GM06990 (cell line): ENCODE measurements at regions not wholly inside any gene's neighbourhood (a gene's known extent, or its start where the extent isn't known, plus 50 kb on each side); places are given as distances from the start of the nearest gene placed in this dataset.

Experiments
- DNase-seq: peaks from one replicate; pipeline ENCODE4 v3.0.0-alpha.2; 2011; ENCODE audit not compliant: insufficient read length; ENCODE audit errors: extremely low read depth
- H3K27me3 ChIP-seq: replicated peaks from 2 replicates; pipeline ENCODE4 v1.6.0; 2011; ENCODE audit warnings: low read length; ENCODE audit not compliant: control insufficient read depth, insufficient read depth
- H3K36me3 ChIP-seq: 2 replicates; pipeline ENCODE4 v1.5.1; 2011; ENCODE audit warnings: low read length; ENCODE audit not compliant: control insufficient read depth, insufficient read depth
- H3K4me3 ChIP-seq: replicated peaks from 2 replicates; pipeline ENCODE4 v1.5.1; 2011; ENCODE audit warnings: low read depth, mild to moderate bottlenecking, control low read depth, low read length
- TF ChIP-seq, protein P1 (sequence below): IDR thresholded peaks from 2 replicates; pipeline ENCODE4 v1.5.1; 2011; ENCODE audit warnings: low read length, control low read depth, mild to moderate bottlenecking, inconsistent platforms; ENCODE audit not compliant: insufficient read depth, poor library complexity, severe bottlenecking

DNA sequence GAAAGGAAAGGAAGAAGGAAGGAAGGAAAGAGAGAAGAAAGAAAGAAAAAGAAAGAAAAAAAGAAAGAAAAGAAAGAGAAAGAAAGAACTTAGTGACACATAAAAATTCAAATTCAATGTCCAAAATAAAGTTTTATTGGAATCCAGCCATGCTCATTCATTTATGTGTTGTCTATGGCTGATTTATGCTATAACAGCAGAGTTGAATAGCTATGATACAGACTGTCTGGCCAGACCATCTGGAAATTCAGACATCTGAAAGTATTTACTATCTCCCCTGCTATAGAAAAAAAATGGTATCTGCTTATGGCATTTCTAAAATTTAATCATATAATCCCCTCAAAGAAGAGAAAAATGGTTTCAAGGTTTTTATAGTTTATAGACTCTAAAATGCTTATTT is 79.4 kb upstream of the RRP15 start:
- no peak overlapping the region for H3K4me3 ChIP-seq
- no peak for DNase-seq
- H3K36me3 ChIP-seq = no peaks in the 10 kb centered on the region
- TF ChIP-seq, protein P1, sequence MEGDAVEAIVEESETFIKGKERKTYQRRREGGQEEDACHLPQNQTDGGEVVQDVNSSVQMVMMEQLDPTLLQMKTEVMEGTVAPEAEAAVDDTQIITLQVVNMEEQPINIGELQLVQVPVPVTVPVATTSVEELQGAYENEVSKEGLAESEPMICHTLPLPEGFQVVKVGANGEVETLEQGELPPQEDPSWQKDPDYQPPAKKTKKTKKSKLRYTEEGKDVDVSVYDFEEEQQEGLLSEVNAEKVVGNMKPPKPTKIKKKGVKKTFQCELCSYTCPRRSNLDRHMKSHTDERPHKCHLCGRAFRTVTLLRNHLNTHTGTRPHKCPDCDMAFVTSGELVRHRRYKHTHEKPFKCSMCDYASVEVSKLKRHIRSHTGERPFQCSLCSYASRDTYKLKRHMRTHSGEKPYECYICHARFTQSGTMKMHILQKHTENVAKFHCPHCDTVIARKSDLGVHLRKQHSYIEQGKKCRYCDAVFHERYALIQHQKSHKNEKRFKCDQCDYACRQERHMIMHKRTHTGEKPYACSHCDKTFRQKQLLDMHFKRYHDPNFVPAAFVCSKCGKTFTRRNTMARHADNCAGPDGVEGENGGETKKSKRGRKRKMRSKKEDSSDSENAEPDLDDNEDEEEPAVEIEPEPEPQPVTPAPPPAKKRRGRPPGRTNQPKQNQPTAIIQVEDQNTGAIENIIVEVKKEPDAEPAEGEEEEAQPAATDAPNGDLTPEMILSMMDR = no peak
- no peaks in the 10 kb centered on the region for H3K27me3 ChIP-seq

DNA sequence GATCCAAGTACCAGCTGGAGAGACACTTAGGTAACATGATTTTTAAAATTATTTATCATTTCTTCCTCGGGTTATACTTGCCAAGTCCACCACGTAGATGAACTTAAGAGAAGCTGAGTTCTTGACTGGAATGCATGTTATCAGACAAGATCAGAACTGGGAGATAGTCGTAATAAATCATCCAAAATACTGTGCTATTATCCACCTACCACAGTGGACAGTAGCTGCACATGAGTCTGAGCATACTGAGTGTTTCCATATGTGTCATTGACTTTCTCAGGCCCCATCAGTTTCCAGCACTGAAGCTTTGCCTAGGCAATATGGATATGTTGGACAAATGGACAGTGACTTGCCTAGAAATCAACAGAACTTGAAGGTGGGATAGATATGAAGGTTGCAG is 77.9 kb upstream of the RRP15 start:
- no peak for DNase-seq
- Histone ChIP-seq H3K36me3 (no peaks in the 10 kb centered on the region), H3K4me3 (no peak overlapping the region), H3K27me3 (no peaks in the 10 kb centered on the region)
- TF ChIP-seq, protein P1 = no peak

DNA sequence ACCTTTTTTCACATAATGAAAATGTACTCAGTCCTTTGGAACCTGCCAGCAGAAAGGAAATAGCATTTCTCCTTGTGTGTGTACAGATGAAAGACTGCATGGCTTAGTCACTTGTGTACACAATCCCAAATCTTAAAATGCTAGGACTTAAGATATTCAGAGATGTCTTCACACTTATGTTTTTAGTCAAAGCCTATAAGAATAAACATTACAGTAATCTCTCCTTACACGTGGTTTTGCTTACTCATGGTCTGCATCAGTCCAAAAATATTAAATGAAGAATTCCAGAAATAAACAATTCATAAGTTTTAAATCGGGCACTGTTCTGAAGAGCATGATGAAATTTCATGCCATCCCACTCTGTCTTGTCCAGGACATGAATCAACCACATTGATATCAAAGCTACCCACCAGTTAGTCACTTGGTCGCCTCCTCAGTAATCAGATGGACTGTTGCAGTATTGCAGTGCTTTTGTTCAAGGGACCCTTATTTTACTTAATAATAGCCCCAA is 75.7 kb upstream of the RRP15 start:
- H3K4me3 ChIP-seq = no peak overlapping the region
- TF ChIP-seq, protein P1 = no peak
- H3K27me3 ChIP-seq = no peaks in the 10 kb centered on the region
- no peaks in the 10 kb centered on the region for H3K36me3 ChIP-seq
- DNase-seq = no peak

DNA sequence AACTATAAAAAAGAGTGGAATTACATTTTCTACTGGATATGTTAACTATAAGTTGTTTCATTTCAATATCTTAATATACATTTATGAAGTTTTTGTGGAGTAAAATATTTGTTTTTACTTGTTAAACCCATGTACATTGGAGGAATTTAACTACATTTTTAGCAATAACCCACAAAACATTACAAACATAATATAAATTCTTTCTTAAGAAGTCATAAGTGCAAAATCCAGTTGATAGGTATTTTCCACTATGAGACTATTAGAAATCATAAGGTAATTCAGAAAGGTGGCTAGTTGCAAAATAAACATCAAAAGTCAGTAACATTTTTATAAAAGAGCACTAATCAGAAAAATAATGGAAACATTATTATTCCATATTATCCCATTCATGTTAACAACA is 73.9 kb upstream of the RRP15 start:
- Histone ChIP-seq H3K36me3 (no peaks in the 10 kb centered on the region), H3K27me3 (no peaks in the 10 kb centered on the region), H3K4me3 (no peak overlapping the region)
- DNase-seq = no peak
- TF ChIP-seq, protein P1 = no peak

DNA sequence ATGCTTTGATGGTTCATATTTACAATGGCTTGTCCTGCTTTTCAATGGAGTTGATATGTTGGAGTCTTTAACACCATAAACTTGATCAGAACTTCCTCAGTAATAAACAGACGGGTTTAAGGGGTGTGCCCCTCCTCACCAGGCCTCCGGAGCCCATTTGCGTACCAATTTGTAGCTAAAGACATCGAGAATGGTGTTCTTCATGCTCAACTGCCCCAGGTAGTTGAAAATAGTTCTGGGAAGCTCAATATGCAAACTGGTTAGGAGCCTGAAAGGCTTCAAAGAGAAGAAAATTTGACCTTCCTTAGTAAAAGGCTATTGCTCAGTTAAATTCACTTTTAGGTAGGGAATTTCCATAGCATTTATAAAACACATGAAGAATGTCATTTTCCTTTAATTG is 68.1 kb upstream of the RRP15 start:
- TF ChIP-seq, protein P1 = no peak
- Histone ChIP-seq H3K4me3 (no peak overlapping the region), H3K36me3 (no peaks in the 10 kb centered on the region), H3K27me3 (no peaks in the 10 kb centered on the region)
- DNase-seq = no peak

DNA sequence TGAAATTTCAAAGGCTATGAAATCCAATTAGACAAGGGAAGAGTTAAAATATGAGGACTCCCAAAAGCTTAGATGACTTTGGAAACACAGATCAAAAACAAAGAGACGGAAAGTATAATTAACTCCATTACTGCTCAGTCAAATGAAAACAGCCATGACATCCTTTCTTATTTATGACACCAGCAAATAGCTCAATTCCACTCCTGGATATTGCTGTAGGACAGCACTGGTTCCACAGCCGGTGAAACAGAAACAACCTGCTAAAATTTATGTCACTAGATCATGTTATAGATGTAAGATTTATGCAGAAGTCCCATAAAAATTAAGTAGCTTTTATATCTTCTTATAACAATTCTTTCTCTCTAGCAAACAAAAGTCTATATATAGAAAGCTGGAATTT is 65.6 kb upstream of the RRP15 start:
- TF ChIP-seq, protein P1 = no peak
- no peak for DNase-seq
- Histone ChIP-seq H3K4me3 (no peak overlapping the region), H3K27me3 (no peaks in the 10 kb centered on the region), H3K36me3 (no peaks in the 10 kb centered on the region)
